T-helper 22 cell (primary cell): ENCODE measurements at regions not wholly inside any gene's neighbourhood (a gene's known extent, or its start where the extent isn't known, plus 50 kb on each side); places are given as distances from the start of the nearest gene placed in this dataset.
"Not testable (repeated sequence)": the region's sequence is repeated elsewhere in the genome, so short reads cannot be mapped to it uniquely, and the experiment has no call there.

Source experiments
- DNase-seq: peaks from one replicate; pipeline ENCODE4 v3.0.0-alpha.2; 2020; ENCODE audit warnings: low read depth

- DNase-seq = no peak
These were observed 92.6 kb downstream of the ZNF281 start for GRCh38 chr1:200317236-200317635.

DNA sequence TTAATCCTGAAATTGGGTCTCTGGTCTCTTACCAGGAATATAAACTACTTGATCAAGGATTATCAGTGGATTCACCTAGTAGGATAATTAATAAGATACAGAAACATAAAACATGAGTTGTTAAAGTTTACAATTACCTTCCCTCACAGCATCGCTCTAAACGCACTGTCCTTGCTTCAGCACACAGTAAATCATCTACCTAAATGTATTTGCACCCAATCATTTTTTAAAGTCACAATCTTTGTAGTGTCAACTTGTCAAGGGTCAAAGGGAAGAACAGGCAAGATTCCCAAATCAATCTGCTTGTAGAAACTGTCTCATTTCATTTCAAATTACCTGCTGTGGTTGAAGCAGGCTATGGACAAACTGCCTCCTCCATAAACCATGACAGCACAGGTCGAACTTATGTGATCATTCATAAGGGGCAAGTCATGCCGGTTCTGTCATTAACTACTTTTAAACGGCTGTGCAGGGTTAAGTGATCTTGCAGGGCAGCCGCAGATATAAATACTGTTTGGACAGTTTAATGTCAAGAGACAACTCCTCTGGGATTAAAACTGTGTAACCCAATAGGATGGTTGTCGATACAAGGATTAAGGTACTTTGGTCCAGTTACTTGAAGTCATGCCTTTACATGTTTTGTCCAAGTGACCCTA, 93.6 kb downstream of the ZNF281 start:
- DNase-seq = no peak

- DNase-seq = no peak
These were observed 95.6 kb downstream of the ZNF281 start for GRCh38 chr1:200314085-200314750.

DNA sequence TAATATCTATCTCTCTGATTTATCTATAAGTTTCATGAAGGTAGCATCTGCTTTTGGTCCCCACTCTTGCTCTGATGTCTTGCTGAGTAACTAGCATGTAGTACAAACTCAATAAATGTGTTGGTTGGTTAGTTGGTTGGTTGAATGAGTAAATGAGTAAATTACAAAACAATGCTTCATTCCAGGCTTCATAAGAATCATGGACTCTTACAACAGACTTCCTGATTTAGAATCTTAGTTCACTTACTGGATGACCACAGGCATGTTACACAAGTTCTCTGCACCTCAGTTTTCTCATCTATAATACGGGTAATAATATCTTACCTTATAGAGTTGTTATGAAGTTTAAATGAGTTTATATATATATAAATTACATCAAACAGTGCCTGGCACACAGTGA, 98.6 kb downstream of the ZNF281 start:
- no peak for DNase-seq

DNA sequence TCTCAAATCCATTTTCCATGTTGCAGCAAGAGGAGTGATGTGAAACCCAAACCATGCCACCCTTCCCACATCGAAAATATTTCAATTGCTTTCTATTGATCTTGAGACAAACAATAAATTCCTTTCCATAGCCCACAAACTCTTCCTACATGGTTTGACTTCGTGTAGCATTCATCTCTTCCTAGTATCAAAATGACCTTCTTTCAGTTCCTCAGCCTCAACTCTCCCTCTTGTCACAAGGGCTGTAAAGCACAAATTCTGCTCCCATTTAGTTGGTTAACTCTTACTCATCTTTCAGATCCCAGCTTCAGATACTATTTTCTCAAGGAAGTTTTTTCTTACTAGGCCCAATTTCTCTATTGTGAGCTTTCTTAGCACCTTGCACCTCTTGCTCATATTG, 99.0 kb downstream of the ZNF281 start:
- DNase-seq = no peak

DNA sequence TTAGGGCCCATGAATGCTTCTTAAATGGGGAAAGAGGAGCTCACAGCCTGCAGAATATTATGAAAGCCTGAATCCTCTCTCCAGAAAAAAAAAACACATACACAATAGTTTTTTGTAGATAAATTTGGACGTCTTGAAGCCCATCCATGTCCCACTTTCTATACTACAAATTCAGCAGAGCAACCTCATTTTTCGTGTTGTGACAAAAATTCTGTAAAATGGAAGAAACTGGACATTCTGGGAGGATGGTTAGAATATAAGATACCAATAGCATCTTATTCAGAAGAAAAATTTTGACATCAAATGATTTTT, 102.1 kb downstream of the ZNF281 start:
- no peak for DNase-seq

GRCh38 chr1:200306944-200307754, 102.7 kb downstream of the ZNF281 start:
- no peak for DNase-seq

DNA sequence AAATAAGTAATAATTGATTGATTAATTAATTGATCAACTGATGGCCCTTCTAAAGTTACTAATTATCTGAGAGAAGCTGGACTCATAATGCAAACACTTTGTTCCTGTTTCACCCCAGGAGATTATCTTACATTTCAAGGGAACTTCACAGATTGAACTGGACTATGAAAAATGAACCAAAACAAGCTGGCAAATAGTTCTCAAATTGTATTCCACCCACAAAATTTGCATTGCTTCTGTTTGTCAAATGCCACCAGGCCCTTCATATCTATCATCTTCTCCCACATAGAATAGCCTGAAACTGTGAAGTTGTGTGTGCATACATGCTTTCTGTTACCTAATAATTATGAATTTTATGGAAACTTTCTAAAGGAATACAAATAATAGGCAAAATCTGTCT, 104.0 kb downstream of the ZNF281 start:
- DNase-seq = no peak

GRCh38 chr1:200304171-200304570, 105.7 kb downstream of the ZNF281 start:
- DNase-seq = no peak

DNA sequence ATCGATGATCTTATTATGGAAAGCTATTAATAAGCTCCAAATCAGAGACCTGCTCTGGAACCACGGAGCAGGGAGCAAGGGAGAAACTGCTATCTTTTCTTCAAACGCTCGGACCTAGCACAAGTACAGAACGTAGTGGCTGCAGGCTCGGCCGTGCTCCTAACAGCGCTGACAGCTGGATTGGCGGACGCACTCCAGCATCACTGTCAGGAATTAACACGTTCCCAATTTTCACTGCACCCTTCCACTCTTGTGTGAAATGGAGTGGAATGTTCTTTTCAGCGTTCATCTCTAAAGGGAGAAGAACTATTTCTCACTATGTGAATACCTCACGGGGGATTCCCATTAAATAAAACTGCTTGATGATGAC, 106.9 kb downstream of the ZNF281 start:
- DNase-seq = no peak

GRCh38 chr1:200302192-200302920, 107.5 kb downstream of the ZNF281 start:
- peak; percentile 12 for DNase-seq

DNA sequence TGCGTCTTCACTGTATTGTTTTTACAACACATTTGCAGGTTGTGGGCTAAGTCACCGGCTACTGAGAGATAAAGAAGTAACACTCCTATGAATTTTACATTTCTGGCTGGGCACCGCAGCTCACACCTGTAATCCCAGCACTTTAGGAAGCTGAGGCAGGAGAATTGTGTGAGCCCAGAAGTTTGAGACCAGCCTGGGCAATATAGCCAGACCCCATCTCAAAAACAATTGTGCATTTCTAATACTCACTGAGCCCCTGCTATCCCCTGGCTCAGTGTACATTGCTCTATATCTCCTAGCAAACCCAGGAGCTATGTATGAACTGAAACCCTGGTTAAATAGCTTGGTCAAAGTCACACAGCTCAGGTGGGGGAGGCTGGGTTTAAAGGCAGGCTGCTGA, 108.7 kb downstream of the ZNF281 start:
- DNase-seq = no peak

DNA sequence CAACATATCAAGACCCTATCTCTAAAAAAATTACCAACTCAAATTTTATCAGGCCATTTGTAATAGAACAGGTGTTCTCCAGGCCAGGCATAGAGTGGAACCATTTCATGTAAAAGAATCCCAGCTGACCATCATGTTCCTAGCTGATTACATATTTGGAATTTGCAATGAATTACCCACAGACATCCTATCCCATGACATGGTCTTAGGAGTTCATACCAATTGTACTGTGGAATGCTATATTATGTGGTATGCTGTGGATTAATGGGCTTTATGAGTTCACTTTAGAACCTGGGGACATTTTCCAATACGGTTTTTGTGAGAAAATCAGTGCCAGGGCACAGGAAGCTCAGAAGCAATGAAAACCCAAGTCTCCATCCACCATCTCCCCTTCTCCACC, 110.3 kb downstream of the ZNF281 start:
- no peak for DNase-seq

DNA sequence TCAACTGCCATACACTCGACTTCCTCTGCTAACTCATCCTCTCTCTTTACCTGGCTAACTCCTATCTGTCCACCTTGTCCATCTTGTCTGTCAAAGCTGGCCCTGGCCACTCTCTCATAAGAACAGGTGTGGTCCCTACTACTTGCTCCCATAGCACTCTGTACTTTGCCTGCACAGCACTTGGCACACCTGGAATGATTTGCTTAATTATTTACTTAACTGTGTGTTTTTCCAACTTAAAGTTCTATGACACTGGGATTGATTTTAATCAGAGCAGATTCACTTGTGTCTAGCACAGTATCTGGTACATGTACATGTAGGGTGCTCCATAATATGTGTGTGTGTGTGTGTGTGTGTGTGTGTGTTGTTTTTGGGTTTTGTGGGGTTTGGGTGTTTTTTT, 111.6 kb downstream of the ZNF281 start:
- no peak for DNase-seq

DNA sequence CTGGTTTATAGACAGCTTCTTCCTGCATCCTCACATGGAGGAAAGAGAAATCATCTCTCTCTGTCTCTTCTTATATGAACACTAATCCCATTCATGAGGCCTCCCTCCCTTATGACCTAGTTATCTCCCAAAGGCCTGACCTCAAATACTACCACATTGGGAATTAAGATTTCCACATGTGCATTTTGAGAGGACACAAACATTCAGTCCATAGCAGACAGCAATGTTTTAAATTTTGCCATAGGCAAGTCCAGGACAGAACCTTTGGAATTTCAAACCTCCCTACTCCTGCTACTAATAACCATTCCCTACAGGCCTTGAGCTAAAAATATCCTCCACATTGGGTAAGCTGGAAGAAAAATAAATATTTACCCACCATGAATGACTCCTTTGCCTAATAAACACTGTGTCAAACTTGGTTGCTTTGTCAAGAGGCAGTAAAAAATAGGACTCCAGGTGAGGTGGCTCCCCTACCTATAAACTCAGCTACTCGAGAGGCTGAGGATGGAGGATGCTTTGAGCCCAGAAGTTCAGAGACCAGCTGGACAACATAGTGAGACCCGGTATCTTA, 113.7 kb downstream of the ZNF281 start:
- DNase-seq = no peak

DNA sequence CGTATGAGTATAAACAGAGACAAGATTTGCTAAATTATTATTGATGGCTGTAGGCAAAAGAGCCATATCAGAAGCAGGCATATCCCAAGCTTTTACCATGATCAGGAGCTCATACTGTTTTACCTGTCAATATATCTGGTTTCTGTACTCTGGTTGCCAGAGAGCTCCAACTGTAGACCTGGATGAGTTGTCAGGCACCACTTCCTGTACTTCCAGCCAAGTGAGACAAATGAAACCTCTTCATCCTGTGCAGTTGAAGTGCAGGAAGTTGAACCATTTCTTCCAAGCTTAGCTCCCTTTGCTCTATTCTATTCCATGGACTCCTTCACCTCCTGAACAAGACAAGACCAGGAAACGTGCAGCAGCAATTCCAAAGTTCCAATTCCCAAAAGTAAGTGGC, 115.6 kb downstream of the ZNF281 start:
- no peak for DNase-seq

DNA sequence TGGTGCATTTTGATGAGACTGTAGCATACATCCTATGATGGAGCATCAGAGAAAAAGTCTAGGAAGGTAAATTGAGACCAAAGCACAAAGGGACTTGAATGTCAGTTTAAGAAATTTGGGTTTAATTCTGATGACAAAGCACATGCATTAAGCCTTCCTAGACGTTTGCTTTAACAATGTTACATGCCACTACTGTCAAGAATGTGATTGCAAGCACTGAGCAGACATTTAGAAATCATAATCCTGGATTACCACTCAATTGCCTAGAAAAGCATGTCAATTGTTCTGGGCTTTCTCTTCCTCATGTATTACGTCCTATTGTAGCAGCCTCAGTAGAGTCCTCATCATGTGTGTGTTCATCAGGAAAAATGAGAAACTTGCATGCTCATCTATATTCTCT, 117.1 kb downstream of the ZNF281 start:
- DNase-seq = no peak

- DNase-seq = no peak
These were observed 118.7 kb downstream of the ZNF281 start for GRCh38 chr1:200291106-200291505.

- no peak for DNase-seq
These were observed 119.7 kb downstream of the ZNF281 start for GRCh38 chr1:200290010-200290685.

GRCh38 chr1:200288226-200288625, 121.6 kb downstream of the ZNF281 start:
- DNase-seq = no peak

DNA sequence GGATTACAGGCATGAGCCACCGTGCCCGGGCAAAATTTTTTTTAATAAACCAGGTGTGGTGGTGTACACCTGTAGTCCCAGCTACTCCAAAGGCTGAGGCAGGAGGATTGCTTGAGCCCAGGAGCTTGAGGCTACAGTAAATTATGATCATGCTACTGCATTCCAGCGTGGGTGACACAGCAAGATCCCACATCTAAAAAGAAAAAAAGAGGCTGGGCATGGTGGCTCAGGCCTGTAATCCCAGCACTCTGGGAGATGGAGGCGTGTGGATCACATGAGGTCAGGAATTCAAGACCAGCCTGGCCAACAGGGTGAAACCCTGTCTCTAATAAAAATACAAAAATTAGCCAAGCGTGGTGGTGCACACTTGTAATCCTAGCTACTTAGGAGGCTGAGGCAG, 125.6 kb downstream of the ZNF281 start:
- not testable (repeated sequence) for DNase-seq
